ENCODE measurements at regions not wholly inside any gene's neighbourhood (a gene's known extent, or its start where the extent isn't known, plus 50 kb on each side); places are given as distances from the start of the nearest gene placed in this dataset.
A peak's percentile ranks its signal among the peaks of the same experiment; 100 is the strongest.

- DNase-seq, result no peak
These were observed 2225.9 kb upstream of the C9orf72 start for GRCh38 chr9:29799227-29799626.

DNA sequence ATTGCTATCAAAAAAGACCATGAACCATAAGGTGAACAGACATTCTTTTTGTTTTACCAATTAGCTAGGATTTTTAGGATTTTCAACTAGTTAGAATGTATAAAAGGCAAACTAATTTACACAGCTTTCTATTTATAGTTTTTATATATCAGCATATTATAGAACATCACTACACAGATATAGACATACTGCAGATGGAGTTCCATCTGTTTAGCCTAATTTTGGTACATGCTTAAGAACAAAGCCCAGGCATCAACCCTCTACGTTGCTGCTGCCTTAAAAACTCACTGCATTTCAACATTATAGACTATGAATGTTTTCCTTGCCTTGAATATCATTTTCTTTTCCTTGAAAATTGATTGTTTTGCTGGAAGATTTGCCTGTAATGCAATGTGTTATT, 2227.5 kb upstream of the C9orf72 start:
- DNase-seq, result no peak

GRCh38 chr9:29802454-29802853, 2229.2 kb upstream of the C9orf72 start:
- DNase-seq, result no peak

DNA sequence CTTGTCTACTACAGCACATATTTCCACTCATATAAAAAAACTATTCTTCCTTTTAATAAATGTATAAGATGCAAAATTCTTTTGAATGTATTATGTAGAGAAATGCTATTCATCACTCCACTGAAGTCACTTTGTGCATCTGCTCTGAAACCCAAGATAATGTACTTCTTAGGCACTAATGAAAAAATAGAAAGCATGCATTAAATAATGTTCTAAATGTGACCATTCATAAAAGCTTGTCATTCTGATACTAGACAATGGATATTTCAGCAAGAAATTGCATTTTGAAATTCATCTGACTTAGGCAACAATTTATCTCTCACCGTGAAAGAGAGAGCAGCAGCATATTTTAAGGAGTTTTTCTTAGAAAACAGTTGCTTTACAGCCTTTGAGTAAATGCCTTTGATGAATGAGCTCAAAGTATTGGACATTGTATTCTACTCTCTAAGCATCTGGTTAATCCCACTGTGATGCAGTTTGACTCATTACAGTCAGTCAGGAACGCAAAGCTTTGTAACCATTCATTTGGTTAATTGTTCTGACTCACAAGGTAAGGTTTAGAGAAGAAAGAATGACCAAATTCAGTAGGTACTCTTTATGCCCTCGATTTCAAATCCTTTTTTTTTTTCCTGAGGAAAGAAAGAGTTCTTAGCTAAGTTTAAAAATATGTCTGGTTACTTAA, 2233.8 kb upstream of the C9orf72 start:
- DNase-seq, result no peak

GRCh38 chr9:29816954-29817703, 2243.8 kb upstream of the C9orf72 start:
- DNase-seq, result no peak

GRCh38 chr9:29822458-29822857, 2249.2 kb upstream of the C9orf72 start:
- no peak for DNase-seq

DNA sequence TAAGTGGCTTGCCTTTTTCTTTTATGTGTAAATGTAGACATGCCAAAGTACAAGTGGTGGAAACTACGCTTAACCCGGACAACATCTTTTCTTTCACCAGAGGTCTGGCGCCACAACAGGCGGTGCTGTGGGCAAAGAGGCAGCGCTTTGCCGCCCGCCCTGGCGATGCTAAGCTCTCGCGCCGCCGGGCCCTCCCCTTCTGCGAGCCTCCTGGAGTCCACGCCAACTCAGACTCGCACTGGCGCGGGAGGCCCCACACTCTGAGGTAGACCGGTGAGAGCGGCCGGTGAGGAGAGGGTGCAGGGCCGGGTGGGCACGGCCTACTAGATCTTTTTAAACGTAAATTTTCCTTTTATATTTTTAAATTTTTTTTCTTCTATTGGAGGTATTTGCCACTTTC, 2253.1 kb upstream of the C9orf72 start:
- no peak for DNase-seq

- peak; percentile 39 for DNase-seq
These were observed 2257.5 kb upstream of the C9orf72 start for GRCh38 chr9:29830821-29831220.

GRCh38 chr9:29838491-29839020, 2265.3 kb upstream of the C9orf72 start:
- DNase-seq, result no peak

GRCh38 chr9:29844251-29844650, 2271.0 kb upstream of the C9orf72 start:
- DNase-seq, result no peak

DNA sequence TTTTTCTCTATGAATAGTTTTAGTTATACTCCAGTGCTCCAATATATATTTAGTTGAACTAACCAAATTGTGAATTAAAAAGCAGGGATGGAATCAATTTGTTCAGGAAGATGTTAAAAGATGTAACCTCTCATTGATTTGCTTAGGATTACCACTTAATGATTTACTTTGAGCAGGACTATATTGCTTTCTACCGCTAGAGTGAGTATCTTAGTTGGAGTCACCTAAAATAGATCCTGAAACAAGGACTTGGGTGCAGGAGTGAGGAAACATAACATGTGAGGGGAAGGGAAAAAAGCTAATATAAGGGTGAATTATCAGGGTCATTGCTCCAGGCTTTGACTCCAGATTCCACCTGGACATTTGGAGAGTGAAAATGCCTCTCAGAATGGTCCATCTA, 2277.4 kb upstream of the C9orf72 start:
- DNase-seq, result no peak

DNA sequence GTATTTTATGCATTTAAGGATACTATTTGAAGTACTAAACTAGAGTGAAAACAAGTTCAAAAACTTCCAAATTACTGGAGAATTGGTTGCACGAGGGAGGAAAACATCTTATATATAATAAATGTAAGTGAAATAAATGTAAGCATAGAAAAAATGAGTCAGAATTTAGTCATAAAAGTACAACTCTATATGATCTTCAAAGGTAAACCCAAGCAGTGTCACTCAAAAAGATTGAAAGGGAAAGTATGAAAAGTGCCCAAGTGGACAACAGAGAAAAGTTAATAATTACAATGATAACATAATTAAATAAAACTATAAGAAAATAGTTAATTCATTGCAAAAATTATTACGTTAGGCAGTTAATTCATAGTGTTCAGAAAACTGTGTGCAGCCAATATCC, 2288.5 kb upstream of the C9orf72 start:
- no peak for DNase-seq

- no peak for DNase-seq
These were observed 2292.6 kb upstream of the C9orf72 start for GRCh38 chr9:29865764-29866313.

- DNase-seq, result no peak
These were observed 2293.3 kb upstream of the C9orf72 start for GRCh38 chr9:29866556-29866955.

- DNase-seq, result no peak
These were observed 2300.3 kb upstream of the C9orf72 start for GRCh38 chr9:29873579-29873978.

- no peak for DNase-seq
These were observed 2302.3 kb upstream of the C9orf72 start for GRCh38 chr9:29875547-29875946.

DNA sequence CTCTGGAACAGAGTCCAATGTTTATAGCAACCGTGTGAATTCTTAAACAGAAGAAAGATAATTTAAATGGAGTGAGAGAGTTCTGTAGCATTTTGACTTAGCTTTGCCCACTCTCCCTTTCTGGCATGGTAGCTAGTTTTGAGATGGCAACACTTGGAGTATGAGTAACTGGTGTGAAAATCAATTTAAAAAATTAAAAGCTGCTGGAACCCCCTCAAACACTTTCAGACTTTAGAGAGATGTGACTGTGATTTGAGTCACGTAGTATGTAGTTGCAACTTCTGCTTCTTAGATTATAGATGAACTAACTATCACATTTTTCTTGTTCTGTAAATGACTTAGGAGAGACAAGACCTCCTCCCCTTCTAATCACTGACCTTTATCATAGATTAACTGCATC, 2309.5 kb upstream of the C9orf72 start:
- DNase-seq, result no peak

DNA sequence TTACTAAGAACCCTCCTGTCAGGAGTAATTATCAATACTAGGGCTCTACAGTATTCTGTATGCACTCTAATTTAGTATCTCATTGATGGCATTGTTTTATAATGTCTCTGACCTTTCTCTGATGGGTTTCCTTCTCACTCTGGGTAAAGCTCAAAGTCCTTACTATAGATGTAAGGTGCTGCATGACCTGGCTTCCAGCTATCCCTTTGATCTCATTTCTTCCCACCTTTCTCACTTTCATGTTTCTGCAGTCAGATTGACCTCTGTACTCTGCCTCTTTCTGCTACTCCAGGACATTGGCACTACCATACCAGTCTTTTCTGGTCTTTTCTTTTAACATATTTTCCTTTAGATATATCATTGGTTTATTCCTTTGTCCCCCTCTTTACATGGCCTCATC, 2332.8 kb upstream of the C9orf72 start:
- DNase-seq, result no peak

DNA sequence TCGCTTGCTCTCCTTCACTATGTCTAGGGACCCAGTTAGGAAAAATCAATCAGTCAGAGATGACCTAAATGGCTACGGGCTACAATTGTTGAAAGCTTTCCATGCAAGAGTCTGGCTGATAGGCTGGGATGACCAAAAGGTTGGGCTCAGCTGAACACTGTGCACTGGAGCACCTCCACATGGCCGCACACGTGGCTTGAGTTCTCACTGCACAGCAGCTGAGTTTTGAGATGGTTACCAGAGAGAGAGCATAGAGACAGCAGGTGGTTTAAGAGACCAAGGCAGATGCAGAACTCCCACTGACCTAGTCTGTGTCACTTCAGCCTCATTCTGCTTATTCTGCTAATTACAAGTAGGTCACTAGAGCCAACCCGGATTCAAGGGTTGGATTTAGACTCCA, 2354.8 kb upstream of the C9orf72 start:
- no peak for DNase-seq

DNA sequence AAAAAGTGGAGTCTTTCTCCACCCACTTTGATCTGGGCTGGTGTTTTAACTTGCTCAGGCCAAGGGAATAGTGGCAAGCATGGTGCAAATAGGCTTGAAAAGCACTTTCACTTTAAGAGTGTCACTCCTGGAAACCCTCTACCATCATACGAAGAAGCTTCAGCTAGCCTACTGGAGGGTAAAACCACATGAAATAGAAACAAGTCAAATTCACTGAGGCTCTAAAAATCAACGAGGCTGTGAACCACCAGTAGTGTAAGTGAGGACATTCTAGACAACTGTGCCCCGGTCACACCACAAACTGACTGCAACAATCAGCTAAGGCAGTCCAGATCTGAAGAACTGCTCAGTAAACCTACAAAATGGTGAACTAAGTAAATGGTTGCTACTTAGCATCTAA, 2366.3 kb upstream of the C9orf72 start:
- no peak for DNase-seq

DNA sequence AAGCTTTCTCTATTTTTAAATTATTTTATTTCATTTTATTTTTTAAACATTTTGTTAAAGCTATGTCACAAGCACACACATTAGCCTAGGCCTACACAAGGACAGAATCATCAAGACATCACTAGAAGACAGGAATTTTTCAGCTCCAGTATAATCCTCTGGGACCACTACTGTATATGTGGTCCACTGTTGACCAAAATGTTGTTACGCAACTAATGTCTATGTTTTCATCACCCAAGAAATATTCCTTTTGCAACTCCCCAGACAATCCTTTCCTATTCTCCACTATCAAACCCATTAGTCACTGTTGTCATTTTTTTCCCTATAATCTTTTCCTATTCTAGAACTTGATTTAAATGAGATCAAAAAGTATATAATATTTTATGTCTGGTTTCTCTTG, 2371.7 kb upstream of the C9orf72 start:
- DNase-seq, result no peak

- DNase-seq, result no peak
These were observed 2385.2 kb upstream of the C9orf72 start for GRCh38 chr9:29958469-29958868.

DNA sequence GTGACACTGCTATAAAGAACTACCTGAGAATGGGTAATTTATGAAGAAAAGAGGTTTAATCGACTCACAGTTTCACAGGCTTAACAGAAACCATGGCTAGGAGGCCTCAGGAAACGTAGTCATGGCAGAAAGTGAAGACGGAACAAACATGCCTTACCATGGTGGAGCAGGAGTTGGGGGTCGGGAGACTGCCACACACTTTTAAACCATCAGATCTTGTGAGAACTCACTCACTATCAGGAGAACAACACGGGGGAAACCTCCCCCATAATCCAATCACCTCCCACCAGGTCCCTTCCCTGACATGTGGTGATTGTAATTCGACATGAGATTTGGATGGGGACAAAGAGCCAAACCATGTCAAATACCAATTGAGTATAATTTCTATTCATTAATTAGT, 2392.6 kb upstream of the C9orf72 start:
- no peak for DNase-seq

DNA sequence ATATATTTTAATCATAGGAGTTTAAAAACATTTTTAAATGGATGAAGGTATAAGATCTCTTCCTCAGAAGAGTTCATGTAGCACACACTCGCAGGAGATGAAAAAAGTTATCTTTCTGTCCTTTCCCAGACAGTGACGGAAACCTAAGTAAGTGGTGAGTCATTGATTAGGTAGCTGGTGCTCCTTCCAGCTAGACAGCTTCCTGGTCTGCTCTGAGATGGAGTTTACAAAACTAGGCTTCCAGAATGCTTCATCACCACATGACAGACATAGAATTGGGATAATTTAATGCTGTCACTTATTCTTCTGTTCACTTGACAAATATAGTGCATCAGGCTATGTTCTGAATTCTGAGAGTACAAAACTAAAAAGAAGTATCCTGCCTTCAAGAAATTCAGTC, 2393.0 kb upstream of the C9orf72 start:
- DNase-seq, result no peak
